GM18870 (cell line): ENCODE measurements at regions not wholly inside any gene's neighbourhood (a gene's known extent, or its start where the extent isn't known, plus 50 kb on each side); places are given as distances from the start of the nearest gene placed in this dataset.
A peak's percentile ranks its signal among the peaks of the same experiment; 100 is the strongest.
"Not testable (repeated sequence)": the region's sequence is repeated elsewhere in the genome, so short reads cannot be mapped to it uniquely, and the experiment has no call there.

Source experiments
- ATAC-seq: cut with Tn5 transposase; IDR thresholded peaks from one replicate; pipeline ENCODE4 v1.9.1; 2021; ENCODE audit warnings: moderate library complexity; ENCODE audit not compliant: unreplicated experiment

DNA sequence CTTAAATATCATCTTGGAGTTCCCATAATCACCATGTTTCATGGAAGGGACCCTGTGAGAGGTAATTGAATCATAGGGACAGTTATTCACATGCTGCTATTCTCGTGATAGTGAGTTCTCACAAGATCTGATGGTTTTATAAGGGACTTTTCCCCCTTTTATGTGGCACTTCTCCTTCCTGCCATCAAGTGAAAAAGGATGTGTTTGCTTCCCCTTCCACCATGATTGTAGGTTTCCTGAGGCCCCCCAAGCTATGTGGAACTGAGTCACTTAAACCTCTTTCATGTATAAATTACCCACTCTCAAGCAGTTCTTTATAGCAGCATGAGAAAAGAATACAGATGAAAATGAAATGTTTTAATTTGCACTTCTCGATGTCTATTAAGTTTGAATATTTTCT, 112.0 kb downstream of the ZNF648 start:
- ATAC-seq = no peak

GRCh38 chr1:181948372-181948771, 113.1 kb downstream of the ZNF648 start:
- ATAC-seq = no peak

DNA sequence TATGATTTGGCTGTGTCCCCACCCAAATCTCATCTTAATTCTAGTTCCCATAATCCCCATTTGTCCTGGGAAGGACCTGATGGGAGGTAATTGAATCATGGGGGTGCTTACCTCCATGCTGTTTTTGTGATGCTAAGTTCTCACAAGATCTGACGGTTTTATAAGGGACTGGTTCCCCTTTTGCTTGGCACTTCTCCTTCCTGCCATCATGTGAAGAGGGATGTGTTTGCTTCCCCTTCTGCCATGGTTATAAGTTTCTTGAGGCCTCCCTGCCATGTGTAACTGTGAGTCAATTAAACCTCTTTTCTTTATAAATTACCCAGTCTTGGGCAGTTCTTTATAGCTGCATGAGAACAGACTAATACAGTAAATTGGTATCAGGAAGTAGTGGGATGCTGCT, 114.1 kb downstream of the ZNF648 start:
- no peak for ATAC-seq

GRCh38 chr1:181936768-181937581, 124.5 kb downstream of the ZNF648 start:
- peak; percentile 87 for ATAC-seq

- ATAC-seq = peak; percentile 33
Observed at GRCh38 chr1:181936269-181936668, 125.2 kb downstream of the ZNF648 start.

DNA sequence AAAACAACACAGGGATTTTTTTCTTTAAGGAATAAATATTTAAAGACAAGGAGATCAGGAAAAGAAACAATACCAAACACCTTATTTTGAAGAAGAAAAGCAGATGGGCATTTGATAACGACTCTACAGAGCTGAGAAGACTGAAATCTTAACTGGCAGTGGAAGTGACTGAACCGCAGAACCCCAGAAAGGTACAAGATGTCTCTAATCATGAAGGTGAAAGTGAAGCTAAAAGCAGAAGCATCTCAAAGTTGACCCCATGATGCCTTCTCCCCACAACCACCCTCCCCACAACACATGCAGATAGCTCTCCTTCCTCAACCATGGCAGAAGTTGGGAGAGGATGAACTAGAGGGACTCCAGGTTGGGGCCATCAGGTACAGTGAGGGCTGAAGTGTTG, 129.6 kb downstream of the ZNF648 start:
- ATAC-seq = no peak

DNA sequence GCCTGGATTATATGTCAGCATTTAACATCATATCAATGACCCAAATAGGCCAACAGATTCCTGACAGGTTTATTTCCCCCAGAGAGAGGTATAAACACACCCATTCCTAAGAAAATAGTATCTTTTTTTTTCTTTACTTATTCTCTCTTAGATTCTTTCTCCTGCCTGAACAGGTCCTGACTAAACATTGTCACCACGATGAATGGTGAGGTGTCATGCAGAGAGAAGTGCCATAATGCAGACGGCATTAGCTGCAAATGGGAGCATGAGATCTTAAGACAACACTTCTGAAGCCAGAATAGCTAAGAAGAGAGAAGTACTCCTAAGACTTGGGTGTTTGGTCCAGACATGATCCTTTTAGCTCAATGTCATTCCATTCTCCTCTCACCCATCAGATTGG, 131.3 kb downstream of the ZNF648 start:
- no peak for ATAC-seq

GRCh38 chr1:181926697-181927096, 134.8 kb downstream of the ZNF648 start:
- no peak for ATAC-seq

DNA sequence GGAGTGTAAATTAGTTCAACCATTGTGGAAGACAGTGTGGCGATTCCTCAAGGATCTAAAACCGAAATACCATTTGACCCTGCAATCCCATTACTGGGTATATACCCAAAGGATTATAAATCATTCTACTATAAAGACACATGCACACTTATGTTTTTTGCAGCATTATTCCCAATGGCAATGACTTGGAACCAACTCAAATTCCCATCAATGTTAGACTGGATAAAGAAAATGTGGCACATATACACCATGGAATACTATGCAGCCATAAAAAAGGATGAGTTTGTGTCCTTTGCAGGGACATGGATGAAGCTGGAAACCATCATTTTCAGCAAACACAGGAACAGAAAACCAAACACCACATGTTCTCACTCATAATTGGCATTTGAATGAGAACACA, 137.5 kb downstream of the ZNF648 start:
- ATAC-seq = not testable (repeated sequence)

GRCh38 chr1:181919542-181919941, 142.0 kb downstream of the ZNF648 start:
- no peak for ATAC-seq

DNA sequence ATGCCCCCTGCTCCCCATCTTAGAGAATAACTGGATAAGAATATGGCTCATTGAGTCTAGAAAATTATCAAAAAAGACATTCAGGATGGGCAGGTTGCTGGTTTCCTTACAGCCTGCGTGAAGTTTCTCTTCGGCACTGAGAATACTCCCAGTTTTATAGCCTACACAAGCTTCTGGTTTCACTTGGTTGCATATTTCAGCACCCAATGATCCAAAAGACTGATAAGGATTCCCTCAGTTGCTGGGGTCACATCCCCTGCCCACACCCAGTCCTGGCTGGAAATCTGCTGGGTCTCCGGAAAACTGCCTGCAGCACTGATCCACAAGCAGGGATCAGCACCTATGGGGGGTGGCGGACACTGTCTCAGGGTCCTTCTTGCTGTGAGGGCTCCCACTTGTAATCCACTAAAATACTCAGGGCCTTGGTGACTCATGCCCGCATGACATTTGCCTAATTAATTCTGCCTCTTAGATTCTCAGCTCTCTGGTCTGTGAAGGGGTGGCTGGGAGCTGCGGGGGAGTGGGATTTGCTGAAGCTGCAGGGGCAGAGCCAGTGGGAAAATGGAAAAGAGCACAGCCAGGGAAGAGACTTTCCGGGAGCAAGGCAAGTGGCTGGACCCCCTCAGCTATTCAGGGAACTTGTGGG, 142.5 kb downstream of the ZNF648 start:
- no peak for ATAC-seq

- ATAC-seq = no peak
Observed at GRCh38 chr1:181911715-181912114, 149.8 kb downstream of the ZNF648 start.

GRCh38 chr1:181910905-181911304, 150.6 kb downstream of the ZNF648 start:
- no peak for ATAC-seq

DNA sequence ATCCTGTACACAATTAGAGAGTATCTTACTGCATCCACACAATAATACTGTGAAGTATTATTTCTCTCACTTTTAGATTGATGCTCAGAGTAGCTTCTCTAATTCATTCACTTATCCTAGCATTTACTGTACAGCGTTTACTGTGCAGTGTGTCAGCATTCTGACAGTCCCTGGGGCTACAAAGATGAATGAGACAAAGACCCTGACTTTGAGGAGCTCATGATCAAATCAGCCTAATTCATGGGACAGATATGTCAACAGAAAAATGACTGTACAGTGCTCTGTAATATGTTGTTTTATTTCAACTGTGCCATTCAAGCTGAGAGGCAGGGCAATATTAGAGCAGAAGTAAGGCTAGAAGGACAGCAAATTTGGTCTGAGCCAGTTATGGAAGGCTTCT, 152.5 kb downstream of the ZNF648 start:
- ATAC-seq = no peak

DNA sequence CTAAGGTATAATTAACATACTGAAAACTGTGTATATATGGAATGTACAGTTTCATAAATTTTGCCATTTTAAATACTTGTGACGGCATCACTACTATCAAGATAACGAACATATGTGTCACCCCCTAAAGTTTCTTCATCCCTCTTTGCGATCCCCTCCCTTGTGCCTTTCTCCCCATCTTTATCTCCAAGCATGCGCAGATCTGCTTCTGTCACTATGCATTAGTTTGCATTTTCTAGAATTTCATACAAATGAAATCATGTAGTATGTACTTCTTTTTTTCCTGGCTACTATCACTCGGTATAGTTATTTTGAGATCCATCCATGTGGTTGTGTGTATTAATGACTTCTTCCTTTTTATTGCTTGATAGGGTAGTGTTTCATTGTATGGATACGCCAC, 154.9 kb downstream of the ZNF648 start:
- ATAC-seq = no peak

DNA sequence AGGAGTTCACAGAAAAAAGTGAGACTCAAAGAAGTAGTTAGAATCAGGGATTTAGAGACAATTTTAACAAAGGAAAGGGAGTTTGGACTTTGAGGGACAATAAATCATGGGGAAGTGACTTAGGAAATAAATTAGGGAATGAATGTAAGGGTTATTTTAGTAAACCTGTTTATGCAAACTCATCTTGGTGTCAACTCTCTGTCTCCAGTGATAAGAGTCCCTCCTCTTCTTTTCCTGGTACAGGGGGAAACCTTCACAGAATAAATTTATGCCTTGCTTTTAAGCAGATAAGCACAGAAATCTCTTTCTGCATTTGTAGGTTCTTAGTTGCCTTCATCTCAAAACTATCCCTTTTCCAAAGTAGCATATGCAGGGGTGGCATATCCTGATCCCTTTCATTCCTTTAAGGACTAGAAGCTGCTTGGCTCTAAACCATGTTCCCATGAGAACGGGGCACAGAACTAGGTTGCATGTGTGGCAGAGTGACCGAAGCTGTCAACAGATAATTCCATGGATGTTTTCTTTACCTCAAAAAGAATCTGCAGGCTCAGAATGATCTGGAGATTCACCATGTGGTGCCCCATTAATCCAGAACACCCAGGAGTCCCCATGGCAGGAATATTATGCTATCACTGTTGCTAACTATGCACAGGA, 155.4 kb downstream of the ZNF648 start:
- ATAC-seq = no peak

DNA sequence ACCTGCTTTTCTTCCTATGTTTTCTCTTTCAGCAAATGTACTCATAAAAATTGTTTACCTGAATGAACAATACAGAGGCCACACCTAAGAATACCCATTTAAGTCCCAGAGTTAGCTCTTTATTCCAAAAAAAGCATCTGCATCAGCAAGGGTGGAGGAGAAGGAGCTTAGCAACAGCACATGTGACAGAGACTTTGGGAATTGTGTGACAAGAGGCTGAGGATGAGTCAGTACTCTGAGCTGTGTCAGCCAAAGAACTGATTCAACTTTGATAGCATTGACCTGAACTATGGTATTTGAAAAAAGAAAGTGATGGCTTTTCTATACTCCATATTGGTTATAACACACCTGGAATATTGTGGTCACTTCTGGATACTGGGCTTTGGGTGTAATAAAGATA, 162.7 kb downstream of the ZNF648 start:
- ATAC-seq = no peak

GRCh38 chr1:181896824-181897223, 164.7 kb downstream of the ZNF648 start:
- ATAC-seq = no peak

DNA sequence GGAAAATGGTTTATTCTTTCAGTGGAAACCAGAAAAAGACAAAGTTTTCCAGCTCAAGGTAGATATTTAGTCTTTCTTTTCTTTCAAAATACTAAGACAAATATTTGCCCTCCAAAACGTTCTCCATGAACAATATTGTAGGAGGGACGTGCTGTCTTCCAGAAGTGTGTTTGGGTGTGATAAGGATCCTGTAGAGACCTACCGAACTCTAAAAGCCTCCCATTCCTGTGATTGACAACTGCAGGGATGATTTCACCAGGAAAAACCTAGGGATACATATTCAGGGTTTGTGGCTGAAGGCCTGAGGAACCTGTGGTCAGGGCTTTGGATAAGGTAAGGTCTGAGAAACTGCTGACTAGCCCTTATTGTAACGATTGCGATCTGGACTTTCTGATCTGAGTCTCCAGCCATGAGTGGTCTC, 167.1 kb downstream of the ZNF648 start:
- ATAC-seq = no peak

DNA sequence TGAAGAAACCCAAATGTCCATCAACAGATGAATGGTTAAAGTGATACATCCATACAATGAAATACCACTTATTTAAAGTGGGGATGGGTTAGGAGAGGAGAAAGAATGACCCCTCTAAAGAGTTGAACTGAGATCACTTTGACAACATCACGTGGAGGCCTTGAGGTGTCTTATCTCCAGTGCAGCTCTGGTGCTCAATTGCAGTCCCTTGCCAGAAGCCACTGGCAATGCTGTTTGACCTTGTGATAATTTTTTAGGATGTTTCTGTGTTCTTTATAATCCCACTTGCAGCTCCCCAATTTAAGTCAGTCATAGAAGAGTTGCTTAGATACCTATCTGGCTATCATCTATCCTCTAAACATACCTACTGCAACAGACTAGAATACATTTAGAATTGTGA, 167.6 kb downstream of the ZNF648 start:
- no peak for ATAC-seq

DNA sequence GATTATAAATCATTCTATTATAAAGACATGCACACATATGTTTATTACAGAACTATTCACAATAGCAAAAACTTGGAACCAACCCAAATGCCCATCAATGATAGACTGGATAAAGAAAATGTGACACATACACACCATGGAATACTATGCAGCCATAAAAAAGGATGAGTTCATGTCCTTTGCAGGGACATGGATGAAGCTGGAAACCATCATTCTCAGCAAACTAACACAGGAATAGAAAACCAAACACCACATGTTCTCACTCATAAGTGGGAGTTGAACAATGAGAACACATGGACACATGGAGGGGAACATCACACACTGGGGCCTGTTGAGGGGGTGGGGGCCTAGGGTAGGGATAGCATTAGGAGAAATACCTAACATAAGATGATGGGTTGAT, 168.4 kb downstream of the ZNF648 start:
- not testable (repeated sequence) for ATAC-seq

DNA sequence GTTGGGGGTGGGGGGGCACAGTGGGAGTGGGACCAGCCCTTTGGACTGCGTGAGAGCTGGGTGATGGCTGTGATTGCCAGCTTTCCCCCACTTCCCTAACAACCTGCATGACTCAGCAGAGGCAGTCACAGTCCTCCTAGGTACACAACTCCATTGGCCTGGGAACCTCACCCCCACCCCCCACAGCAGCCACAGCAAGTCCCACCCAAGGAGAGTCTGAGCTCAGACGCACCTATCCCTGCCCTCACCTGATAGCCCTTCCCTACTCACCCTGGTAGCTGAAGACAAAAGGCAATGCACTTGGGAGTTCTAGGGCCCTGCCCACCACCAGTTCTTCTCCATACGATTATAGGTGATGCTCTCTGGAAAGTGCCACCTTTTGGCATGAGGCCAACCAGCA, 188.9 kb downstream of the ZNF648 start:
- ATAC-seq = no peak
